ENCODE measurements at regions not wholly inside any gene's neighbourhood (a gene's known extent, or its start where the extent isn't known, plus 50 kb on each side); places are given as distances from the start of the nearest gene placed in this dataset.
A peak's percentile ranks its signal among the peaks of the same experiment; 100 is the strongest.
"Not testable (repeated sequence)": the region's sequence is repeated elsewhere in the genome, so short reads cannot be mapped to it uniquely, and the experiment has no call there.

DNA sequence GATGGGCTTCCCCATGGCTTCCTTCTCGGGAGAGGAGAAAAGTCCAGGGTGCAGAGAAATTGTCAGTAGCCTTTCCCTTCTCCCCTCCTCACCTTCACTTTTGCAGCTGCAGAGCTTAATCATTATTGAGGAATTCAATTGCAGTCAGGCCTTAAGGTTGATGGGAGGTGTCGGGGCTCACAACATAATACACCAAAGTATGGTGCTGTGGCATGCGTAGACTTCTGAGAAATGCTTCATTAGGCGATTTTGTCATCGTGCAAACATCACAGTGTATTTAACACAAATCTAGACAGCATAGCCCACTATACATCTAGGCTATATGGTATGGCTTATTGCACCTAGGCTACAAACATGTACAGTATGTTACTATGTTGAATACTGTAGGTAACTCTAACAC lies 100.2 kb upstream of the PPM1J start:
- Histone ChIP-seq H3K4me3 (ENCODE audit: insufficient read length, low read depth) (no peak overlapping the region), H3K27me3 (ENCODE audit: insufficient read depth, insufficient read length) (no peaks in the 10 kb centered on the region), H3K9ac (ENCODE audit: insufficient read length, low read depth) (peak overlapping the region; percentile 44), H3K9me3 (ENCODE audit: insufficient read depth, low read length) (no peaks in the 10 kb centered on the region), H3K36me3 (ENCODE audit: insufficient read depth, insufficient read length, low read length) (peaks cover 10% of the 10 kb centered on the region), H3K4me1 (ENCODE audit: insufficient read depth, insufficient read length) (peaks cover 9% of the 10 kb centered on the region)
- DNase-seq (ENCODE audit: low read depth, low spot score): no peak
- no peak for TF ChIP-seq SUZ12 (IDR thresholded peaks at IDR 0.05; ENCODE audit: extremely low read depth, insufficient read depth, insufficient read length)
- no peak for TF ChIP-seq ZNF274 (IDR thresholded peaks at IDR 0.05; ENCODE audit: low read depth, low read length)
- TF ChIP-seq YY1 (IDR thresholded peaks at IDR 0.05; ENCODE audit: insufficient read depth, insufficient read length): no peak

- DNase-seq (ENCODE audit: low read depth, low spot score); H3K4me3 ChIP-seq (ENCODE audit: insufficient read length, low read depth); H3K4me1 ChIP-seq (ENCODE audit: insufficient read depth, insufficient read length); H3K9ac ChIP-seq (ENCODE audit: insufficient read length, low read depth); H3K9me3 ChIP-seq (ENCODE audit: insufficient read depth, low read length); H3K27me3 ChIP-seq (ENCODE audit: insufficient read depth, insufficient read length): not testable (repeated sequence)
- peaks cover 10% of the 10 kb centered on the region for H3K36me3 ChIP-seq (ENCODE audit: insufficient read depth, insufficient read length, low read length)
Observed at GRCh38 chr1:112814645-112815044, 99.5 kb upstream of the PPM1J start.

DNA sequence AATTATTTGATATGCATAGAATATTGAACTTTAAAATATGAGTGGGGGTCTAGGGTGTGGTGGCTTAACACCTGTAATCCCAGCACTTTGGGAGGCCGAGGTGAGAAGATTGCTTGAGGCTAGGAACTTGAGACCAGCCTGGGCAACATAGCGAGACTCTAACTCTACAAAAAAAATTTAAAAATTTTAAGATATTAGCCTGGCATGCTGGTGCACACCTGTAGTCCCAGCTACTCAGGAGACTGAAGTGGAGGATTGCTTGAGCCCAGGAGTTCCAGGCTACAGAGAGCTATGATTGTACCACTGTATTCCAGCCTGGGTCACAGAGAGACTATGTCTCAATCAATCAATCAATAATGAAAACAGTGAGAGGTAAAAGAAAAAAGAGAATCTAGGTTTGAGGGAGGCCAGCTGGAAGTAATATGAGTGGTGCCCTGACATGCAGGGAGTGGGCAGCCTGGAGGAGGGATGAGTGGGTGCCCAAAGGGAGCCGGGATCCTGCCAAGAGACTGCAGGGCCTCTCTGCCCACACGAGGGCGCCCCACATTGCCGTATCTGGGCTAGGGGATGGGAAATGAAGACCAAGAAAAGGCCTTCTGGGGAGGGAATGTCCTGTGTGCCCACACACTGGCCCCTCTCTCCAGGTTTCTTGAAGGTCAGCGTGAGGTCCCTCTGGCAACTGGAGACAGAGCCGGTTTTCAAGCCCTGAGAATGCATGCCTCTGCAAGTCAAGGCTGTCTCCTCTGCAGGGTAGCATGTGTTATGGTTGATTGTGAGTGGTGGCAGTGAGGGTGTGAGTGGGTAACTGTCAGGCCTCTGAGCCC lies 93.9 kb upstream of the PPM1J start:
- H3K4me1 ChIP-seq (ENCODE audit: insufficient read depth, insufficient read length): peaks cover 10% of the 10 kb centered on the region
- peak overlapping the region; percentile 27 for H3K4me3 ChIP-seq (ENCODE audit: insufficient read length, low read depth)
- H3K36me3 ChIP-seq (ENCODE audit: insufficient read depth, insufficient read length, low read length): peaks cover 3% of the 10 kb centered on the region
- H3K9me3 ChIP-seq (ENCODE audit: insufficient read depth, low read length): no peaks in the 10 kb centered on the region
- H3K27me3 ChIP-seq (ENCODE audit: insufficient read depth, insufficient read length): no peaks in the 10 kb centered on the region
- TF ChIP-seq SUZ12 (IDR thresholded peaks at IDR 0.05; ENCODE audit: extremely low read depth, insufficient read depth, insufficient read length): no peak
- TF ChIP-seq ZNF274 (IDR thresholded peaks at IDR 0.05; ENCODE audit: low read depth, low read length): no peak
- no peak for TF ChIP-seq YY1 (IDR thresholded peaks at IDR 0.05; ENCODE audit: insufficient read depth, insufficient read length)
- peak overlapping the region; percentile 64 for H3K9ac ChIP-seq (ENCODE audit: insufficient read length, low read depth)
- no peak for DNase-seq (ENCODE audit: low read depth, low spot score)

DNA sequence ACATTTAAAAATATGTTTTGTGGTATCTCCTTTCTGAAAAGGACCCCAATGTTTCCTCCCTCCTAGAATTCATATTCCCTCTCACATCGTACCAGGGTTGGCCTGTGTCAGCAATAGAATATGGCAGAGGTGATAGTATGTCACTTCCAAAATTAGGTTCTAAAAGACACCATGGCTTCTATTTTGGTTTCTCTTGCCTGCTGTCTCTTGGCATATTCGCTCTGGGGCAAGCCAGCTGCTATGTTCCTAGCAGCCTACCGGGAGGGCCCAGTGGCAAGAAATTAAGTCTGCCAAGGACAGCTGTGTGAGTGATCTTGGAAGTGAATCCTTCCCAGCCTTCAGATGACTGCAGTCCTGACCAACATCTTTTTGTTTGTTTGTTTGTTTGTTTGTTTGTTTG lies 92.9 kb upstream of the PPM1J start:
- H3K9ac ChIP-seq (ENCODE audit: insufficient read length, low read depth): no peak overlapping the region
- no peak overlapping the region for H3K4me3 ChIP-seq (ENCODE audit: insufficient read length, low read depth)
- TF ChIP-seq YY1 (IDR thresholded peaks at IDR 0.05; ENCODE audit: insufficient read depth, insufficient read length) (no peak), SUZ12 (IDR thresholded peaks at IDR 0.05; ENCODE audit: extremely low read depth, insufficient read depth, insufficient read length) (no peak), ZNF274 (IDR thresholded peaks at IDR 0.05; ENCODE audit: low read depth, low read length) (no peak)
- H3K4me1 ChIP-seq (ENCODE audit: insufficient read depth, insufficient read length): peaks cover 10% of the 10 kb centered on the region
- H3K36me3 ChIP-seq (ENCODE audit: insufficient read depth, insufficient read length, low read length): no peaks in the 10 kb centered on the region
- no peaks in the 10 kb centered on the region for H3K9me3 ChIP-seq (ENCODE audit: insufficient read depth, low read length)
- H3K27me3 ChIP-seq (ENCODE audit: insufficient read depth, insufficient read length): no peaks in the 10 kb centered on the region
- DNase-seq (ENCODE audit: low read depth, low spot score): no peak

GRCh38 chr1:112807117-112807516 lies 92.0 kb upstream of the PPM1J start:
- Histone ChIP-seq H3K9me3 (ENCODE audit: insufficient read depth, low read length) (no peaks in the 10 kb centered on the region), H3K36me3 (ENCODE audit: insufficient read depth, insufficient read length, low read length) (no peaks in the 10 kb centered on the region), H3K4me1 (ENCODE audit: insufficient read depth, insufficient read length) (peaks cover 9% of the 10 kb centered on the region), H3K9ac (ENCODE audit: insufficient read length, low read depth) (peak overlapping the region; percentile 25), H3K27me3 (ENCODE audit: insufficient read depth, insufficient read length) (no peaks in the 10 kb centered on the region), H3K4me3 (ENCODE audit: insufficient read length, low read depth) (no peak overlapping the region)
- DNase-seq (ENCODE audit: low read depth, low spot score): no peak
- TF ChIP-seq YY1 (IDR thresholded peaks at IDR 0.05; ENCODE audit: insufficient read depth, insufficient read length) (no peak), SUZ12 (IDR thresholded peaks at IDR 0.05; ENCODE audit: extremely low read depth, insufficient read depth, insufficient read length) (no peak), ZNF274 (IDR thresholded peaks at IDR 0.05; ENCODE audit: low read depth, low read length) (no peak)

DNA sequence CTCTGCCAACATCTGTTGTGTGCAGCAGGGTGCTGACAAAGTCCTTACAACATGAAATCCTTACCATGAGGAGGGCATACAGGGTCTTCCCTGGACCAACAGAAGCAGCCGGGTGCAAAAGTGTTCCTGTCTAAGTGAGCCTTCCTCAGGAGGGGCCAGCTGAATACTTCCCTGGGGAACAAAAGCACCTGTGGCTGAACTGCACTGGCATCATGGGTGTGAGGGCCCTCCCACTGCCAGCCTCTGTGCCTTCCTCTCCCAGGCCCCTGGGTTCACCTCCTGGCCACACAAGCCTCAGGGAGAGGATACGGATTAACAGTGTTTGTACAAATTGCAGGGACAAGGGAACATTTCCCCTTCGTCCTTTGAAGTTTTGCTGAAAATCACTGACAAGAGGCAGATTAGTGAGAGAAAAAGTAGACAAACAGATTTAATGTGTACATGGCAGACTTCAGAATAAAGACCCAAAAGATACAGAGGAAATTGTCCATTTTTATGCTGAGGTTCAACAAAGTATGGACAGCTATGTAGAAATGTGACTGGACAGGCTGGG lies 91.0 kb upstream of the PPM1J start:
- Histone ChIP-seq H3K36me3 (ENCODE audit: insufficient read depth, insufficient read length, low read length) (no peaks in the 10 kb centered on the region), H3K9me3 (ENCODE audit: insufficient read depth, low read length) (no peaks in the 10 kb centered on the region), H3K4me1 (ENCODE audit: insufficient read depth, insufficient read length) (peaks cover 9% of the 10 kb centered on the region), H3K9ac (ENCODE audit: insufficient read length, low read depth) (peak overlapping the region; percentile 65), H3K4me3 (ENCODE audit: insufficient read length, low read depth) (no peak overlapping the region), H3K27me3 (ENCODE audit: insufficient read depth, insufficient read length) (no peaks in the 10 kb centered on the region)
- DNase-seq (ENCODE audit: low read depth, low spot score): no peak
- TF ChIP-seq YY1 (IDR thresholded peaks at IDR 0.05; ENCODE audit: insufficient read depth, insufficient read length): no peak
- no peak for TF ChIP-seq ZNF274 (IDR thresholded peaks at IDR 0.05; ENCODE audit: low read depth, low read length)
- no peak for TF ChIP-seq SUZ12 (IDR thresholded peaks at IDR 0.05; ENCODE audit: extremely low read depth, insufficient read depth, insufficient read length)

GRCh38 chr1:112805155-112805853 lies 90.2 kb upstream of the PPM1J start:
- no peak for TF ChIP-seq ZNF274 (IDR thresholded peaks at IDR 0.05; ENCODE audit: low read depth, low read length)
- no peak for TF ChIP-seq YY1 (IDR thresholded peaks at IDR 0.05; ENCODE audit: insufficient read depth, insufficient read length)
- TF ChIP-seq SUZ12 (IDR thresholded peaks at IDR 0.05; ENCODE audit: extremely low read depth, insufficient read depth, insufficient read length): no peak
- H3K27me3 ChIP-seq (ENCODE audit: insufficient read depth, insufficient read length): peaks cover 3% of the 10 kb centered on the region
- no peaks in the 10 kb centered on the region for H3K9me3 ChIP-seq (ENCODE audit: insufficient read depth, low read length)
- no peak for DNase-seq (ENCODE audit: low read depth, low spot score)
- no peaks in the 10 kb centered on the region for H3K36me3 ChIP-seq (ENCODE audit: insufficient read depth, insufficient read length, low read length)
- peaks cover 9% of the 10 kb centered on the region for H3K4me1 ChIP-seq (ENCODE audit: insufficient read depth, insufficient read length)
- H3K9ac ChIP-seq (ENCODE audit: insufficient read length, low read depth): no peak overlapping the region
- no peak overlapping the region for H3K4me3 ChIP-seq (ENCODE audit: insufficient read length, low read depth)
